BE2C (cell line): ENCODE measurements at regions not wholly inside any gene's neighbourhood (a gene's known extent, or its start where the extent isn't known, plus 50 kb on each side); places are given as distances from the start of the nearest gene placed in this dataset.
"Not testable (repeated sequence)": the region's sequence is repeated elsewhere in the genome, so short reads cannot be mapped to it uniquely, and the experiment has no call there.

Experiments
- DNase-seq: peaks from one replicate; pipeline ENCODE4 v3.0.0-alpha.2; 2020
- H3K27me3 ChIP-seq: fragments of 250-450 bp; sonication (Bioruptor Pico); 2 replicates; pipeline ENCODE4 v1.5.1; 2020; ENCODE audit warnings: mild to moderate bottlenecking
- H3K36me3 ChIP-seq: fragments of 250-450 bp; sonication (Bioruptor Pico); 2 replicates; pipeline ENCODE4 v1.5.1; 2020; ENCODE audit warnings: mild to moderate bottlenecking
- H3K4me1 ChIP-seq: fragments of 250-450 bp; sonication (Bioruptor Pico); 2 replicates; pipeline ENCODE4 v1.5.1; 2020
- H3K4me3 ChIP-seq: 2 replicates; pipeline ENCODE4 v1.5.1; 2011; ENCODE audit warnings: low read depth, low read length
- H3K9me3 ChIP-seq: fragments of 250-450 bp; sonication (Bioruptor Pico); 2 replicates; pipeline ENCODE4 v1.5.1; 2020
- TF ChIP-seq, protein P1 (sequence below): IDR thresholded peaks from 2 replicates; pipeline ENCODE4 v1.5.1; 2012; ENCODE audit warnings: mild to moderate bottlenecking, low read depth, low read length

DNA sequence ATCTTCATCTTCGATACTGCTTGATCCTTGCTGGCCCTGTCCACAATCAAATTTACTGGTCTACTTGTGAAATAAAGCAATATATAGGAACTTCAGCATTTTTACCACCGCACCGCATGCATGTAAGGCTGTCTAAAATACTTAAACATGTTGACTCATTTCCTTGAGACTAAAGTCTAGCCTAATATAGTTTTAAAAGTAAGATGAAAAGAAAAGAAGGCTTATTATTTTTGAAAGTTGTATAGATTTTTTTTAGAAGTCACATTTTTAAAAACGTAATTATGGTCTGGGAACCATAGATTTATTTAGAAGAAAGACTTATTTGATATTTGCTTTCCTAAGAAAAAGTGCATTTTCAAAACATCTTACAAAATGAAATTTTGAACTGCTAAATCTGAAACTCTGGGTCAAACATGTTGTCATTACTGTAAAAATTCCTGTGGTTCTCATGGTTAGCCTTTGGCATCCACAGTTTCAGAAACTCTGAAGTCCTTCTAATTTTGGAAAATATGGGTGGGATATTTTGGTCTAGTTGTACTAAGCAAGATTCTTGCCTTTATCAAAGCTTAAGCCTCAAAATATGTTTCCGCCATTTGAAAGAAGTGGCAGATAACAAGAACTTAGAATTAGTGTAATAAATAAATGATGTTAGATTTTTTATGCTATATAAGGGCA is 423.5 kb upstream of the CTSO start:
- TF ChIP-seq, protein P1, sequence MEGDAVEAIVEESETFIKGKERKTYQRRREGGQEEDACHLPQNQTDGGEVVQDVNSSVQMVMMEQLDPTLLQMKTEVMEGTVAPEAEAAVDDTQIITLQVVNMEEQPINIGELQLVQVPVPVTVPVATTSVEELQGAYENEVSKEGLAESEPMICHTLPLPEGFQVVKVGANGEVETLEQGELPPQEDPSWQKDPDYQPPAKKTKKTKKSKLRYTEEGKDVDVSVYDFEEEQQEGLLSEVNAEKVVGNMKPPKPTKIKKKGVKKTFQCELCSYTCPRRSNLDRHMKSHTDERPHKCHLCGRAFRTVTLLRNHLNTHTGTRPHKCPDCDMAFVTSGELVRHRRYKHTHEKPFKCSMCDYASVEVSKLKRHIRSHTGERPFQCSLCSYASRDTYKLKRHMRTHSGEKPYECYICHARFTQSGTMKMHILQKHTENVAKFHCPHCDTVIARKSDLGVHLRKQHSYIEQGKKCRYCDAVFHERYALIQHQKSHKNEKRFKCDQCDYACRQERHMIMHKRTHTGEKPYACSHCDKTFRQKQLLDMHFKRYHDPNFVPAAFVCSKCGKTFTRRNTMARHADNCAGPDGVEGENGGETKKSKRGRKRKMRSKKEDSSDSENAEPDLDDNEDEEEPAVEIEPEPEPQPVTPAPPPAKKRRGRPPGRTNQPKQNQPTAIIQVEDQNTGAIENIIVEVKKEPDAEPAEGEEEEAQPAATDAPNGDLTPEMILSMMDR = no peak
- Histone ChIP-seq H3K4me3 (no peak overlapping the region), H3K9me3 (no peaks in the 10 kb centered on the region), H3K27me3 (no peaks in the 10 kb centered on the region), H3K4me1 (no peaks in the 10 kb centered on the region), H3K36me3 (no peaks in the 10 kb centered on the region)
- DNase-seq = no peak

DNA sequence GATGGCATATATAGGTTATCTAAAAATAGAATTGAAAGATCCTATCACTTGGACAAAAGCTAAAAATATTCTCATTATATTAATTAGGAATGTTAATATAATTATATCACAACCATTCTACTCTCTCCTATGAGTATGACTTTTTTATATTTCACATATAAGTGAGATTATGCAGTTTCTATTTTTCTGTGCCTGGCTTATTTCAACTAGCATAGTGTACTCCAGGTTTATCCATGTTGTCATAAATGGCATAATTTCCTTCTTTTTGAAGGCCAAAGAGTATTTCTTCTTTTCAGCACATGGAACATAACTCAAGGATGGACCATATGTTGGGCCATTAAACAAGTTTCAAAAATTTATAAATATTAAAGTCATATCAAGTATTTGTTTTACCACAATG is 421.2 kb upstream of the CTSO start:
- H3K4me3 ChIP-seq = no peak overlapping the region
- no peaks in the 10 kb centered on the region for H3K4me1 ChIP-seq
- no peak for DNase-seq
- TF ChIP-seq, protein P1 = no peak
- H3K36me3 ChIP-seq = no peaks in the 10 kb centered on the region
- no peaks in the 10 kb centered on the region for H3K9me3 ChIP-seq
- H3K27me3 ChIP-seq = no peaks in the 10 kb centered on the region

DNA sequence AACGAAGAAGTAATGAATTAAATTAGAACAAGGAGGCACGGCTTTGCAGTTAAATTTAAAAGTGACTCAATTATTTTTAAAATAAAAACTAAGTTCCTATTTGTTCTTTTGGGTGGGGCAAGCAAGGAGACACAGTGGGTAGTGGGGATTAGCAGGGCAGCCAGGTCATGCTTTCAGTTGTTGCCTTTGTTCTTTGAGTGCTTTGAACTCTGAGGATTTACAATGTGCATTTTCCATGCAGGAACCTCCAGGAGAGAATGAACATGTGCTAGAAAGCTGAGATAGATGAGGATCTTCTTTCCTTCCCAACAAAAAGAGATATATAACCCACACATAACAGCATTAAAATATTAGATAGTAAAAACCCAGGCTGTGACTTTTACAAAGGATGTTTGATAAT is 420.4 kb upstream of the CTSO start:
- DNase-seq = no peak

DNA sequence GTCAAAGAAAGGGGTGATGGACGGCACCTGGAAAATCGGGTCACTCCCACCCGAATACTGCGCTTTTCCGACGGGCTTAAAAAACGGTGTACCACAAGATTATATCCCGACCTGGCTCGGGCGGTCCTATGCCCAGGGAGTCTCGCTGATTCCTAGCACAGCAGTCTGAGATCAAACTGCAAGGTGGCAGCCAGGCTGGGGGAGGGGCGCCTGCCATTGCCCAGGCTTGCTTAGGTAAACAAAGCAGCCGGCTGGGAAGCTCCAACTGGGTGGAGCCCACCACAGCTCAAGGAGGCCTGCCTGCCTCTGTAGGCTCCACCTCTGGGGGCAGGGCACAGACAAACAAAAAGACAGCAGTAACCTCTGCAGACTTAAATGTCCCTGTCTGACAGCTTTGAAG is 413.8 kb upstream of the CTSO start:
- not testable (repeated sequence) for H3K27me3 ChIP-seq, H3K9me3 ChIP-seq, H3K36me3 ChIP-seq, H3K4me3 ChIP-seq, H3K4me1 ChIP-seq, DNase-seq

More for the DNA sequence above, 420.4 kb upstream of the CTSO start:
- no peaks in the 10 kb centered on the region for H3K9me3 ChIP-seq
- no peaks in the 10 kb centered on the region for H3K4me1 ChIP-seq
- TF ChIP-seq, protein P1 = no peak
- H3K36me3 ChIP-seq = no peaks in the 10 kb centered on the region
- no peaks in the 10 kb centered on the region for H3K27me3 ChIP-seq
- no peak overlapping the region for H3K4me3 ChIP-seq

DNA sequence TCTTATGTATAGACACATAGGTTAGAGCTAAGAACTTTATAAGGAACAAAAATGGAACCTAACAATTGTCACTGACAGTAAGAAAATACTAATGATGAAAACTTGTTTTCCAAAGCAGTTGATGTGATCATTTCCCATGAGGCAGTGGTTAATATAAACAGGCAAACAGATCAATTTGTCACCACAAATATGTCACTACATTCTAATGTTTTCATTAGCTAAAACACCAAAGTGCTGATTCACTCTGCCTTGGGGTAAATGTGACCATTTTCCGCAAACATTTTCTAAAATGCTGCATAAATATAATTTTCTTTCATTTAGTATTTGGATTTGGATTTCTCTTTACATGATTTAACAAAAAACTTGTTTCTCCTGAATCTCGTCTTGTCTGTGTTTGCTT is 408.9 kb upstream of the CTSO start:
- Histone ChIP-seq H3K27me3 (no peaks in the 10 kb centered on the region), H3K4me3 (no peak overlapping the region), H3K36me3 (no peaks in the 10 kb centered on the region), H3K4me1 (no peaks in the 10 kb centered on the region), H3K9me3 (no peaks in the 10 kb centered on the region; the same call in 1 of the 2 replicates)
- no peak for DNase-seq
- TF ChIP-seq, protein P1 = no peak

DNA sequence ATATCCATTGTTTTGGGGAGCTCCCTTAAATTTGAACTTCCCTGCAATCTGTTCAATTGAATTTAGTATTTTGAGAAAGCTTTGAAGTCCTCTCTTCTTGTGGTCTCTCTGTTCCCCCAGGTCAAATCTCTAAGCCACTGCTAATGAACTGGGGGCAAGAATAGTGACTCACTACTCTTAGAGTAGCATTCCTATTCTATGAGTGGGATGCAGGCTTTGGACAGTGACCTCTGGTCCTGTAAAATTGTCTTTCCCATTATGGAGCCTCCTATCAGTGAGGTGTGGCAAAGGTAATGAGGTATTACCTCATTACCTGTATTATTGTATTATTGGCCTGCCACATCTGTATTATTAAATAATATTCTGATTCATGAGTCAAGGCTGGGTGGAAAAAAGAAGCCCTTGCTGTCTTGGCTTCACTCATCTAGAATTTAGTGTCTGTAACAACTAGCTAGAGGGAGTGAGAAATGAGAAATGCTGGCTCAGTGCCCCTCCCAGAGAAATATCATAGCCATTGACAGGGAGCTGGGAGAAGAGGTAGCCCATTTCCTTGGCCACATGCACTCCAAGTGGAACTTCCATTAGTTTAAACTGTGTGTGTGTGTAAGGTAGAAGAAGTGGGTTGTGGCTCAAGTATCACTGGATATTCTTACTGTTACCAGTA is 393.9 kb upstream of the CTSO start:
- H3K36me3 ChIP-seq = no peaks in the 10 kb centered on the region
- no peak overlapping the region for H3K4me3 ChIP-seq
- TF ChIP-seq, protein P1 = no peak
- H3K4me1 ChIP-seq = no peaks in the 10 kb centered on the region
- no peaks in the 10 kb centered on the region for H3K27me3 ChIP-seq
- DNase-seq = no peak
- no peaks in the 10 kb centered on the region for H3K9me3 ChIP-seq
